ENCODE measurements at regions not wholly inside any gene's neighbourhood (a gene's known extent, or its start where the extent isn't known, plus 50 kb on each side); places are given as distances from the start of the nearest gene placed in this dataset.

DNA sequence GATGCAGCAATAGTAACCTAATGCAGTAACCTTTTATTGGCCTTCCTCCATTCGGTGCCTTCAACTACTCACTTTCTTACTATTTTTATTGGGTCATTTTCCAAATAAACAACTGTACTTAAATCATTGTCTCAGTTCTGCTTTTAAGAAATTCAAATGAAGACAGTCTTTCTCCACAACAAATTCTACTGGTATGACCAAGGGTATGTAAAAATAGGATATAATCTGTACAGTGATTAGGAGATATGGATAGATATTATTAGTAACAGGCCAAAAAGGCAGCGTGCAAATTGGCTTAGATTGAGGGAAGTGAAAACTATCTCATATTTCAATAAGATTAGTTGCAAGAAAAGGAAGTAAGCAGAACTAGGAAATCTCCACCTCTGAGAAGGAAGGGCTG, 177.4 kb upstream of the PPP1R2C start:
- ChIA-PET POLR2A (no interaction called here), CTCF (no interaction called here)
- no peak for DNase-seq (ENCODE audit: low read depth)
- no peak overlapping the region for H3K4me3 ChIP-seq (ENCODE audit: low read depth, low read length)
- no peaks in the 10 kb centered on the region for H3K36me3 ChIP-seq (ENCODE audit: control insufficient read depth, insufficient read depth, low read length)
- H3K27me3 ChIP-seq (ENCODE audit: control insufficient read depth, insufficient read depth, low read length): no peaks in the 10 kb centered on the region
- no peak for TF ChIP-seq CTCF (IDR thresholded peaks at IDR 0.05; ENCODE audit: insufficient read depth, low read depth, low read length)

- DNase-seq (ENCODE audit: low read depth): no peak
- no peak overlapping the region for H3K4me3 ChIP-seq (ENCODE audit: low read depth, low read length)
- CTCF ChIA-PET: no interaction called here
- H3K36me3 ChIP-seq (ENCODE audit: control insufficient read depth, insufficient read depth, low read length): no peaks in the 10 kb centered on the region
- H3K27me3 ChIP-seq (ENCODE audit: control insufficient read depth, insufficient read depth, low read length): no peaks in the 10 kb centered on the region
- no peak for TF ChIP-seq CTCF (IDR thresholded peaks at IDR 0.05; ENCODE audit: insufficient read depth, low read depth, low read length)
- POLR2A ChIA-PET: no interaction called here
Measured at GRCh38 chrX:42967681-42968300, 189.8 kb upstream of the PPP1R2C start.

GRCh38 chrX:42973321-42973720, 195.4 kb upstream of the PPP1R2C start:
- POLR2A ChIA-PET: no interaction called here
- no peak for DNase-seq (ENCODE audit: low read depth)
- Histone ChIP-seq H3K36me3 (ENCODE audit: control insufficient read depth, insufficient read depth, low read length) (no peaks in the 10 kb centered on the region), H3K27me3 (ENCODE audit: control insufficient read depth, insufficient read depth, low read length) (no peaks in the 10 kb centered on the region), H3K4me3 (ENCODE audit: low read depth, low read length) (no peak overlapping the region)
- TF ChIP-seq CTCF (IDR thresholded peaks at IDR 0.05; ENCODE audit: insufficient read depth, low read depth, low read length): no peak
- CTCF ChIA-PET: no interaction called here

- H3K36me3 ChIP-seq (ENCODE audit: control insufficient read depth, insufficient read depth, low read length): no peaks in the 10 kb centered on the region
- ChIA-PET CTCF (no interaction called here), POLR2A (no interaction called here)
- no peaks in the 10 kb centered on the region for H3K27me3 ChIP-seq (ENCODE audit: control insufficient read depth, insufficient read depth, low read length)
- no peak overlapping the region for H3K4me3 ChIP-seq (ENCODE audit: low read depth, low read length)
- no peak for DNase-seq (ENCODE audit: low read depth)
- no peak for TF ChIP-seq CTCF (IDR thresholded peaks at IDR 0.05; ENCODE audit: insufficient read depth, low read depth, low read length)
Measured at GRCh38 chrX:42975906-42976305, 197.9 kb upstream of the PPP1R2C start.

- CTCF ChIA-PET: no interaction called here
- H3K27me3 ChIP-seq (ENCODE audit: control insufficient read depth, insufficient read depth, low read length): no peaks in the 10 kb centered on the region
- POLR2A ChIA-PET: no interaction called here
- H3K36me3 ChIP-seq (ENCODE audit: control insufficient read depth, insufficient read depth, low read length): no peaks in the 10 kb centered on the region
- no peak for TF ChIP-seq CTCF (IDR thresholded peaks at IDR 0.05; ENCODE audit: insufficient read depth, low read depth, low read length)
- no peak overlapping the region for H3K4me3 ChIP-seq (ENCODE audit: low read depth, low read length)
- DNase-seq (ENCODE audit: low read depth): no peak
Measured at GRCh38 chrX:42976746-42977366, 198.9 kb upstream of the PPP1R2C start.

Measured in BJ (cell line).